ENCODE measurements at regions not wholly inside any gene's neighbourhood (a gene's known extent, or its start where the extent isn't known, plus 50 kb on each side); places are given as distances from the start of the nearest gene placed in this dataset.
"Not testable (repeated sequence)": the region's sequence is repeated elsewhere in the genome, so short reads cannot be mapped to it uniquely, and the experiment has no call there.

DNA sequence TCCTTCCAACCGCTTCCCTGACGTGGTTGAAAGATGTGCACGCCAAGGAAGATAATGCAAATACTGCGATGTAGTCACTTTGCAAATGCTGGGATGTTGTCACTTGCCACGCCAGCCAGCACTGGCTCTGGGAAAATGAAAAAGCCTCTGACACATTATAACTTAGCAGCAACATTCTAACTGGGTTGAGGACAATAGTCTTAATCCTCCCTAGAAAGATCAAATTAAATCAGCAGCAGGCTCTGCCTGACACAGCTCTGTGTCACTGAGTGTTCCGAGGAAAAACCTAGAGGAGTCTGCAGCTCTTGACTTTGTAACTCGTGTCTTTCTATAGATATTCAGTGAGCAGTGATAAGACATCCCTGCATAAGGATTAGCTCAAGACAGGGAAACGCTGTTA is 380.1 kb upstream of the FRG1 start:
- DNase-seq, result not testable (repeated sequence)

DNA sequence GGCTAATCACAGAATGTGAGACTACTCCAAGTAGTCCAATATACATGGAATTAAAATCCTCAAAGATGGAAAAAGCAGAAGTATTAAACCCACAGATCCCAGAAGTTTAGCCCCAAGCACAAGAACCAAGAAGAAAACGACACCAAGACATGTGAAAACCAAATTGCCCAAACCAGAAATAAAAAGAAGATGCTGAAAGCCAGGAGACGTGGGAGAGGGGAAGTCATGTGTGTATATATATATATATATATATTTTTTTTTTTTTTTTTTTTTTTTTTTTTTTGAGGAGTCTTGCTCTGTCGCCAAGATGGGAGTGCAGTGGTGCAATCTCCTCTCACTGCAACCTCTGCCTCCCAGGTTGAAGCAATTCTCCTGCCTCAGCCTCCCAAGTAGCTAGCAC is 376.9 kb upstream of the FRG1 start:
- DNase-seq, result not testable (repeated sequence)

DNA sequence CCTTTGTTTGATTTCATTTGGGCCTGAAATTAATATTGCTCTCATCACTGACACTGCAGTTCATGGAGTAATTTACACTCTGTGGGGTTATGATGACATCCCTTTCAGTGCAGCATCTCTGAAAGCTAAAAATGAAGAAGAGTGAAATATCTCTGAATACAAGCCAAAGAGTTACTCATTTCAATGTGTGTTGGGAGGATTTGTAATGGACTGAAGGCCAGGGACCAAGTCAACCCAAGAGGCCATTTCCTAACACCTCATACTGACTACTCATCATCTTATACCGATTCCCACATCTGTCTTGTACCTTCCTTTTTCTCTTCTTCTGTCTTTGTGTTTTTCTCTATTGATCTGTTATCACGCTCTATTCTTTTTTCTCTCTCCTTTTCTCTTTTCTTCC is 374.4 kb upstream of the FRG1 start:
- not testable (repeated sequence) for DNase-seq

DNA sequence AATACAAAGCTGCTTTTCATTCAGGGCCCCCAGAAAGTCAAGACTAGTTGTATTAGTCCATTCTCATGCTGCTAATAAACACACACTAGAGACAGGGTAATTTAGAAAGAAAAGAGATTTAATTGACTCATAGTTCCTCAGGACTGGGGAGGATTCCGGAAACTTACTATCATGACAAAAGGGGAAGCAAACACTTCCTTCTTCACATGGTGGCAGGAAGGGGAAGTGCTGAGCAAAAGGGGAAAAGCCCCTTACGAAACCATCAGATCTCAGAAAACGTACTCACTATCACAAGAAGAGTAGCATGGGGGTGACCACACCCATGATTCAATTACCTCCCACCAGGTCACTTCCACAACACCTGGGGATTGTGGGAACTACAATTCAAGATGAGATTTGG is 373.8 kb upstream of the FRG1 start:
- DNase-seq, result not testable (repeated sequence)

DNA sequence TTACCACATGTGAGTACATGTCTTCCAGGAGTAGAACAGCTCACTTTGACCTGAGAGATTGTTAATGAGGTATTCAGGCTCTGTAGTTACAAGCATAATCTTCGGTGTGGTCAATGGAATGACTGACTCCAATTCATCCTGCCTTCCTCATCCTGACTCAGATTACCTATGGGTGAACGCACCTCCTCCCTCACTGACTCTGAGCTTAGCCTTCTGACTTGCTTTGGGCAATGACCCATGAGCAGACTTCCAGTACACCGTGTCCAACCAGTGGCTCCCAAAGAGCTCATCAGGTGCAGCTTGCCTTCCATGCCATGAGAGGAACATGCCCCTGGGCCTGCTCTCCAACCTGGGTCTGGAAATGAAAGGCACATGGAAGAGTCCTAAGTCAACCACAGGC is 361.0 kb upstream of the FRG1 start:
- DNase-seq, result not testable (repeated sequence)

DNA sequence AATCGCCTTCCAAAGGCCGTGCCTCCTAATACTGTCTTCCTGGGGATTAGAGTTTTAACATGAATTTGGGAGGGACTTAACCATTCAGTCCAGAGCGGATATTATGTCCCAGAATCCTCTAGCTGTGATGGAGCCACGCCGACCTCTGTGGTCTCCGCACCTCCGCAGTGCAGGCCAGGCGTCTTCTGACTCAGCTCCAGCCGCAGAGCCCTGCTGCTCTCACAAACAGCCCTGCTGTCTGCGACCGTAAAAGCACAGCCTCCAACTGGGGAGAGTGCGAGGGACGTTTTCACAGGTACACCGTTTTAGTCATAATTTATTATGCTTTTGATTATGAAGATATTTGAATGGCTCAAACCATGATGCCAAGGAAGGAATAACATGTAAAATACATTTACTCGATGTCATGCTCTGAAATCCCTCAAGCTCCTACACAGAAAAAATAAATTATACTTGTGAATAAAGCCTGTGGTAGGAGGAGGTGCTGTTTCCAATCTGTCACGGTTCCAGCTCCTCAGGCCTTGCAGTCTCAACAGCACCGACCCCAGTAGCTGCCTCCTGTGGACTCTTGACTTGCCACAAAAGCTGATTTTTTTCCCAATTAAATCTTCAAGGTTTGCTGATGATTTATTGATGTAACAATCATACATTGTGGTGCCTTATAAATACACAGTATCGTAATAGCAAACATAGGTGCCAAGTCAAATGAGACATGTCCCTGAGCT is 353.6 kb upstream of the FRG1 start:
- DNase-seq, result peak; percentile 53

DNA sequence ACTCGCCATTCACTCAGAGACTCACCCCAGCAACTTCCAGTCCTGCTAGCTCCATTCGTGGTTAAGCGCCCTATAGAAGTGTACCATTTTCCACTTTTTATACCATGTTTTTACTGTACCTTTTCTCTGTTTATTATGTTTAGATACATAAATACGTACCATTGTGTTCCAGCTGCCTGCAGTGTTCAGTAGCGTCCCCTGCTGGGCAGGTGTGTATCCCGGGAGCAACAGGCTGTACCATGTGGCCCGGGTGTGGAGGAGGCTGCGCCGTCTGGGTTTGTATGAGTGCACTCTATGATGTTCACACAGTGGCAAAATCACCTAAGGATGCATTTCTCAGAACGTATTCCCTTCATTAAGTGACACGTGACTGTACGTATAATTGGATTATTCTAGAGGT is 351.5 kb upstream of the FRG1 start:
- DNase-seq, result not testable (repeated sequence)

DNA sequence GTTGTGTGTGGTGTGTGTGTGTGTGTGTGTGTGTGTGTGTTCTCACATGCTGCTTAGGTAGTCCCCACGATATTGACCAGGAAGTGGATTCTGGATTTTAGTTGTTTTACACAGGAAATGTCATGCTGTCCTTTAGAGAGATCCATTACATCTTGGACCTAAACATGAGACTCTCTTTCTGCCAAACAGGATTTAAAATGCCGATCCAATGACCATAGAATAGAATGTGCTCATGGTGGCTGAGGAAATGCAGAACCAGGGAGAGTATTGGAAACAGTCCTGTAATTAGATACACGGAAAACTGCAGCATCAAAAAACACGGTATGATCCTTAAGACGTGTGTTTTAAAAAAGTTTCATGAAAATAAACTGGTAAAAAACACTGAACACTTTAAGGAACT is 347.8 kb upstream of the FRG1 start:
- no peak for DNase-seq

DNA sequence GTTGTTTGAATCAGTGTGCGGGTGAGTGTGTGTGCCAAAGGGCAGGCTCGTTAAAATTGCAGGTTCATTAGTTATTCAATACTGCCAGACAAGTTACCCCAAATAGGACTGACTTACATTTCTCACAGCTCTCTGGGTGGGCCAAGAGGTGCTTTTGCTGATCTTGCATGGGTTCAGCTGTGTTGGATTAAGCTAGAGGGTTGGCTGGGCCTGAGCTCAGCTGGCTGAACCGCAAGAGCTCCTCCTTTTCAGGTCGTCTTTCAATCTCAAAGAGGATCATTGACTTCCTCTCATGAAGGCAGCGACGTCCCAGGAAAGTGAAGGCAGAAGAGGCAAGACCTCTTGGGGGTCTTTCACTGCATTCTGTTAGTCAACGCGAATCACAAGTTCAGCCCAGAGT is 343.3 kb upstream of the FRG1 start:
- DNase-seq, result no peak

DNA sequence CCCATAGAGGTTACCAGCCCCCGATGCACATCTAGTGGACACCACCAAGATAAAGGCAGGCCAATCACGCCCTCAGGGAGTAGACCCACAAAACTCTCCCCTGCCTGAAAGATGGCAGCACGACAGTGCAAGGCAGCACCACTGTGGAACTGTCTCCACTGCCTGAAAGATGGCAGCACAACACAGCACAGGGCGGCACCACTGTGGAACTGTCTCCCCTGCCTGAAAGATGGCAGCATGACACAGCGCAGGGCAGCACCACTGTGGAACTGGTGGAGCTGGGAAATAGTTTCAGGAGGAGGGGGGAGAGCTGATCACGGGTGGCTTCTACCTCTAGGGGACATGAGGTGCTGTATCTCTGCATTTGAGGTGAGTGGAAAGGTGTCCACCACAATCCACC is 340.4 kb upstream of the FRG1 start:
- no peak for DNase-seq

DNA sequence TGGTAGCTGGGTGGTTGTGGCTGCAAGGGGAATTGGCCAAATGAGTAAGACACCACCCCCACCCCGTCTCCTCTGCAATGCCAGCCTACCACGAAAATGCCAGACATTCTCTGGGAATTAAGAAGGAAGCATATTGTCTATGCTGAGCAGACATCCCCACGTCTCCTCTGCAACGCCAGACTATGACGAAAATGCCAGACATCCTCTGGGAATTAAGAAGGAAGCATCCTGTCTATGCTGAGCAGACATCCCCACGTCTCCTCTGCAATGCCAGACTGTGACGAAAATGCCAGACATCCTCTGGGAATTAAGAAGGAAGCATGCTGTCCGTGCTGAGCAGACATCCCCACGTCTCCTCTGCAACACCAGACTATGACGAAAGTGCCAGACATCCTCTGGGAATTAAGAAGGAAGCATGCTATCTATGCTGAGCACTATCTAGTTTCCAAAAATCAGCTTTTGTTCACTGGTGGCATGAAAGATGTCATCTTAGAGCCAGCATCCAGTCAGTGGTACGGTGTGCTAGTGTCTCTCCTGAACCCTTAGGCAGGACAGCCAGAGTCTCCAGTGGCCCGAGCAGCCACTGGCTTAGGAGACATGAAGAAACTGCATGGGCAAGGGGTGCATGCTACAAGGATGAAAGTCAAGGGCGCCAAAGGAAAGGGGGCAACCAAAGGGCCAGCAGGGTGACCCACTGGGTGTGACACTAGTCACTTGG is 339.8 kb upstream of the FRG1 start:
- no peak for DNase-seq

DNA sequence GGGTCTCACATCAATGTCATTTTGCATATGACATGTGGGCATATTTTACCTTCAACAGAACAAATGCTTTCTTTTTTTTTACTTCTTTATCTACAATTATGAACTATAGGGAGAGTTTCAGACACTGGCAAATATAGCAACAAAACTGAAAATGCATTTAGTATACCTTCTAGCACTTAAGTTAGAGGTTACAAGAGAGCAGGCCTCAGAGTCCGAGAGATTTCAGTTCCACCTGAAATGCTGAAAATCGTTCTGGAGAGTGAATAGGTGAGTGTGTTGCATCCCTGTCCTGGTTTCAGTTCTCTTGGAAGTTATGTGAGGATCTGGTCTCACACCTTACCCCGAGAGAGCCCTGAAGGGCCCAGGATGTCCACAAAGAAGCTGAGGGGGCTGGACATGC is 337.8 kb upstream of the FRG1 start:
- DNase-seq, result not testable (repeated sequence)

DNA sequence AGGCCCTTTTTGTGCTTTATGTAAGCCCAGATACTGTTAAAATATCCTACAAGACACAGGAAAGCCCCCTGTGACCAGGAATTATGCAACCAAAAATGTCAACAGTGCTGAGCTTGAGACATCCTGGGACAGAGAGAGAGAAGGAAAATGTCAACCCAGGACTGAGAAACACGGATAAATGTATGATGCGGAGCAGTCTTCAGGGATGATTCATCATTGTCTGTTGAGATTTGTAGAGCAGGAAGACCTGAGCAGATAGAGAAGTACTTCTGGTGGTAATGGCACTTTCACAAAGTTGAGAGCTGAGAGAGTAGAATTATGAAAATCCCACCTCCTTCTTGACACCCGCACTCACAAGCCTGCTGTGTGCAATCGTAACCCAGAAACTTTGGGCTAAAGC is 330.1 kb upstream of the FRG1 start:
- not testable (repeated sequence) for DNase-seq

DNA sequence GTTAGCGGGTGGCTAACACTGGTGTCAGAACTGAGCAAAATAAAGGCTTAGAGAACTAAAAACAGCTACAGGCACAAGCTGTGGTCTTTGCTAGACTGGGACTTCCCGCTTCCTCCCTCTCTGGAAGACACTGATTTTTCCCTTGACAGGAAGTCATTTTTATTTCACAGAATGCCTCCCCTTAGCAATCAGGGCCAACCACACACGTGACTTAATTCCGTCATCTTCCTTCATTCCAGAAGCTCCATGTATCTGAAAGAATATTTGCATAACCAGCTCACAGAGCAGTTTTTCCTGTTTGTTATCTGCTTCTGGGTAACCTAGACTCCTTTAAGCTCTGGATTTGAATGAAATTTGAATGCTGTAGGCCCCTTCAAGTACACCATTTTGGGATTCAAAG is 327.5 kb upstream of the FRG1 start:
- DNase-seq, result no peak

DNA sequence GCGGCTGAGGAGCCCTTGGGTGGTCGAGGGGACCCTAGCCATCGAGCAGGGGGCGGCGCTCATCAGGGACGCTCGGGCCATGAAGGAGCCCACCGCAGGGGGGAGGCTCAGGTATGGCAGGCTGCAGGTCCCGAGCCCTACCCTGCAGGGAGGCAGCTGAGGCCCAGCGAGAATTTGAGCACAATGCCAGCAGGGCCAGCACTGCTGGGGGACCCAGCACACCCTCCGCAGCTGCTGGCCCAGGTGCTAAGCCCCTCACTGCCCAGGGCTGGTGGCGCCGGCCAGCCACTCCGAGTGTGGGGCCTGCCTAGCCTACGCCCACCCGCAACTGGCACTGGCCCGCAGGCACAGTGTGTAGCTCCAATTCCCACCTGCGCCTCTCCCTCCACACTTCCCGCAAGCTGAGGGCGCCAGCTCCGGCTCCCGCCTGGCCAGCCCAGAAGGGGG is 325.4 kb upstream of the FRG1 start:
- DNase-seq, result no peak

DNA sequence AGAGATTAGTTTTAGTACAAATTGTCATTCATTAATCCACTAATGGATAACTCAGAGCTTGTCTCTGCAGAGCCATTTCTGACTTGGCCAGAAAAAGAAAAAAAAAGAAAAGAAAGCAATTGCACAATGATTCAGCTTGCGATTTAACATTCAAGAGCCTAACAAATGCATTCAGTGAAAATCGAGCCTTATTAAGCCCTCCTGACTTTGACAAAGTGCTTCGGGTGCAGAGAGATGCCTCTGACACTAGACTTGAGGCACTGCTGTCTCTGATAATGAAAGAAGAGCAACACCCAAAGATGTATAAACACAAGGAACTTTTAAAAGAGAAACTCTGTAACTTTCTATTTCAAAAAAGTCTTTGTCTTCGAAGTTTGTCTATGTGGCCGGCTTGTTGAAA is 322.9 kb upstream of the FRG1 start:
- not testable (repeated sequence) for DNase-seq

DNA sequence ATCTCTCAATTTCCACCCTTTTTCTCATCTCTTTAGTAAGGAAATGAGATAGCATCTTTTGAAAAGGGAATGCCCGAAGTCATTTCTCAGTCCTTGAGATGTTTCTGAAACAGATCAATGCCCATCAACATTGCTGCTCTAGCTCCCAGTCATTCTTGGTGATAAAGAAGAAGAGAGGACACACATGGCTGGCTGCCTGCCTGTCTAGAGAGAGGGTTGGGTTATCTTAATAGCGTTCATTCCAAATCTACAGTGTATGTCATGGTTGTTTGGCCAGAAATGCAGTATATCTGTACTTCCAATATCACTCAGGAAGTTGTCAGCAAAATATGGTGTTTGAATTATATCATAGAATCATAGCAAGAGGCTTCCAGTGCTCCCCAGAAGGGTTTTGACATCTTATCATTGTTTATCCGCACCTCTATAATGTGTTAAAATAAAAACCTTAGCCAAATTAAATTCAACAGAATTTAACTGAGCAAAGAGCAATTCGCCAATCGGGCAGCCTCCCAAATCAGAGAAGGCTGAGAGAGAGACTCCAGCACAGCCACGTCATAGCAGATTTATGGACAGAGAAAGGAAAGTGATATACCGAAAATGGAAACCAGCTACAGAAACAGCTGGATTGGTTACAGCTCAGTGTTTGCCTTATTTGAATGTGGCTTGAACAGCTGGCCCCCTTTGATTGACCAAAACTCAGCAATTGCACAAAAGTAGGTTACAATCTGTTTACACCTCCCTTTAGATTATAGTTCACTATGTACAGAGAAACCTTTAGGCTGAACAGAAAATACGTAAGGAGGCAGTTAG is 321.0 kb upstream of the FRG1 start:
- DNase-seq, result not testable (repeated sequence)

DNA sequence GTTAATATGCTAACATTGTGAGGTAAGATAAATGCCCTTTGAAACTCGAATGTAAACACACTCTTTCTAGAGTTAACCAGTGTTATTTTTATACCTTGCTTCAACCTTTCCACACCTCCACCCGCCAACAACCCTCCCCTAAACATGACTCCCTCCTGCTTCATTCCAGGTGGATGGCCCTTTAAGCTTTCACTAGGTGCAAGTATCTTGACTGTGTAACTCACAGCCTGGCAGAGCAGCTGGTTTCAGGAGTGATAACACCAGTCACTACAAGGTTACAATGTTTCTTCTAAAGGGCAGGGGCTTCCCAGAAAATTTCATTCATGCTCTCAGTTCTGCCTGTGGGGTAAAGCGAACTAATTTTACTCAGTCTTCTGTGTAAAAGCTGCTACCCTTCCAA is 318.1 kb upstream of the FRG1 start:
- not testable (repeated sequence) for DNase-seq

DNA sequence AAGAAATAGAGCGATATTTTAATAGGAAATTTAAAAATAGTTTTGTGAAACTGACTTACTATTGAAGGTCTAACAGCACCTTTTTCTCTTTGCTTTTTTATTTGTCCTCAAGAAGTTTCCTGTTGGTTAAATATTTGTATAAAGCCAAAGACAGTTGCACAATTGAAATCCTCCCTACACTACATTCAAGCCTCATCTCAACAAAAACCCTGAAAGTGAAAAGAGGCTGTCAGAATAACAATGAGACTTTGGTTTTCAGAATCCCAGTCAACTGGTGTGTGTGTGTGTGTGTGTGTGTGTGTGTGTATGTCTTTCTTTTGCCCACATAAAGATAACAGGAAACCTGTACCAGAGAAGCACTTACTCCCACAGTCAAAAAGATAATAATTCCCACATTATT is 313.6 kb upstream of the FRG1 start:
- not testable (repeated sequence) for DNase-seq

DNA sequence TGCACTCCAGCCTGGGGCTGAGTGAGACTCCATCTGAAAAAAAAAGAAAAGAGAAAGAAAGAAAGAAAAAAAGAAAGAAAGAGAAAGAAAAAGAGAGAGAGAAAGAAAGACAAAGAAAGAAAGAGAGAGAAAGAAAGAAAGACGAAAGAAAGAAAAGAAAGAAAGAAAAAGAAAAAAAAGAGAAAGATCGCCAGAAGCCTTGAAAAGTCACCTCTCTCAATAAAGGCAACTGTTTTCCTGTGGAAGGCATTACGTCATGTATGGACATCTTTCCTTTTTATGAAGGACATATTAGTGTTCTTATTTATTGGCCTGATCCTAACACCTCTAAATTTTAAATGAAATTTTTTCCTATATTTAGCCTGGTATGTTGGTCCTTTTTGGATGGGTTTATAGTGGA is 310.9 kb upstream of the FRG1 start:
- not testable (repeated sequence) for DNase-seq

DNA sequence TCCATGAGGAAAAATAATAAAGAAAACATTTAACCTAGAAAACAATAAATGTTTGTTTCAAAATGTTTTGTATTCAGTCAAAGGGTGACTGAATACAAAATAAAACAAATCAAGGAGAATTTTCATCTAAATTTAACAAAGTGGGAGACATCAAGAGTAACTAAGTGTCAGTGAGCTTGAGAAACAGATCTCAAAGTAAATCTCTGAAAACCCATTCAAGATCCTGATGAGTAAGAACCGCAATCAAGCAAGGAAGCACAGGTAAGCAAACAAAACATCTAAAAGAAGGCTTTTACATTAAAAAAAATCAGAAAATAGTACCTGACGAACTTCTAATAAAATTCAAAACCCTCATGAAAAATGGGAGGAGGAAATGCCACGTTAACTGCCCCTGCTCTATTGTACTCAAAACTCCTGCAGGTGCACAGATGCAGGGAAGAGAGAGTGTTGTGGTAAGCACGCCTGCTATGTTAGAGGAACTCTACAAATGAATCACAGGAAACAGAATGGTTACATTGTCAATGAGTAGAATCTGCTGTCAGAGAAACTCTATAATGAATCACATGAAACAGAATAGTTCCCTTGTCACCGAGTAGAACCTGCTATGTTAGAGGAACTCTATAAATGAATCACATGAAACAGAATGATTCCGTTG is 309.6 kb upstream of the FRG1 start:
- DNase-seq, result not testable (repeated sequence)

DNA sequence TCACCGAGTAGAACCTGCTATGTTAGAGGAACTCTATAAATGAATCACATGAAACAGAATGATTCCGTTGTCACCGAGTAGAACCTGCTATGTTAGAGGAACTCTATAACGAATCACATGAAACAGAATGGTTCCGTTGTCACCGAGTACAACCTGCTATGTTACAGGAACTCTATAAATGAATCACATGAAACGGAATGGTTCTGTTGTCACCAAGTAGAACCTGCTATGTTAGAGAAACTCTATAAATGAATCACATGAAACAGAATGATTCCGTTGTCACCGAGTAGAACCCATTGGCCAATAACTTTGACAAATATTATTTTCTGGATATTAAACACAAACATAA is 309.1 kb upstream of the FRG1 start:
- not testable (repeated sequence) for DNase-seq

DNA sequence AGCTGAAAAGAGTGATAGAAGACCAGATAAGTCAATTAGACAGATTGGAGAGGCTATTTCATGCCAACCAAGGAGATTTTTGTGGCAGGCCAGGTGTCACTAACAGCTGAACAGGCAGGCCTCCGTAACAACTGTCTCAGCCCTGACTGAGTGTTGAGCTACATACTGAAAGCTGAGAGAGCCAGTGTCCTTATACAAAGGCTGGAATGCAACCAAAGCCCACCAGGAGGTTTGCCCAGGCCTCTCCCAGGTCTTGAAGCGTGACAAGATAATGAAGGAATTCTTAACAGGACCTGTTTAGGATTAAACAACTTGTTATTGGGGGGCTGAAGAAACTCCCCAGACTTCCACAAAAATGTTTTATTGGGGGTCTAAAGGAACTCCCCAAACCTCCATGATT is 290.2 kb upstream of the FRG1 start:
- DNase-seq, result peak; percentile 1
